Fibroblast of skin of left quadriceps (primary cell): ENCODE measurements at regions not wholly inside any gene's neighbourhood (a gene's known extent, or its start where the extent isn't known, plus 50 kb on each side); places are given as distances from the start of the nearest gene placed in this dataset.
"Not testable (repeated sequence)": the region's sequence is repeated elsewhere in the genome, so short reads cannot be mapped to it uniquely, and the experiment has no call there.

Source experiments
- DNase-seq, 2 experiments: peaks; one replicate each; pipeline ENCODE4 v3.0.0-alpha.2; 2013; ENCODE audit warnings: low read depth in 2 of 2

GRCh38 chr11:25515576-25515975 lies 816.4 kb upstream of the ANO3 start:
- no peak for DNase-seq

GRCh38 chr11:25520459-25520858 lies 811.5 kb upstream of the ANO3 start:
- no peak for DNase-seq

DNA sequence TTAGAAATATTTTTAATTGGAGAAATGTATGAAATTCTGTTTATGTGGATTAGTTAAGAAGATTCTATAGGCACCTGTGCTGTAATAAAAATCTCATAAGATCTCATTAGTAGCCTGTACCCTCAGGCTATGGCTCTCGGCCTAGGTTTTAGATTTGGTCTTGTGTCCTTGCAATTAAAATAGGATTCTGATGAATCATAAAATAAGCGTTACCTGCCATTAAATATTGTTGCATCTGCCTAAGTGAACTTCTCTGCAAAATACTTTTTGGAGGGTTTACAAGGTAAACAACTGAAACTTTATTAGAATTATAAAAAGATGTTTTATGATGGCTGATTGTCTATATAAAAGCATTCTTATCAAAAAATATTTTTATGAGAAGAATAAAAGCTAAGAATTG lies 804.1 kb upstream of the ANO3 start:
- no peak for DNase-seq

DNA sequence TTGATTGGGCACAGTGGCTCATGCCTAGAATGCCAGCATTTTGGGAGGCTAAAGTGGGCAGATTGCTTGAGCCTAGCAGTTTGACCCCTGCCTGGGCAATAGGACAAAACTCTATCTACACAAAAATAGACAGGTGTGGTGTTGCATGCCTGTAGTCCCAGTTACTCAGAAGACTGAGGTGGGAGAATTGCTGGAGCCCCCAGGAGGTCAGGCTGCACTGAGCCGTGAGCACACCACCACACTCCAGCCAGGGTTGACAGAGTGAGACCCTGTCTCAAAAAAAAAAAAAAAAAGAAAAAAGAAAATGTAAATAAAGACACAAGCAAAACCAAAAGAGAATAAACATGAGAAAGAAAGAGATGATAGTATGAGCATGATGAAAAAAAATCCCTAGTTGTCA lies 802.4 kb upstream of the ANO3 start:
- no peak for DNase-seq

- no peak for DNase-seq
These were observed 796.3 kb upstream of the ANO3 start for GRCh38 chr11:25535467-25536272.

DNA sequence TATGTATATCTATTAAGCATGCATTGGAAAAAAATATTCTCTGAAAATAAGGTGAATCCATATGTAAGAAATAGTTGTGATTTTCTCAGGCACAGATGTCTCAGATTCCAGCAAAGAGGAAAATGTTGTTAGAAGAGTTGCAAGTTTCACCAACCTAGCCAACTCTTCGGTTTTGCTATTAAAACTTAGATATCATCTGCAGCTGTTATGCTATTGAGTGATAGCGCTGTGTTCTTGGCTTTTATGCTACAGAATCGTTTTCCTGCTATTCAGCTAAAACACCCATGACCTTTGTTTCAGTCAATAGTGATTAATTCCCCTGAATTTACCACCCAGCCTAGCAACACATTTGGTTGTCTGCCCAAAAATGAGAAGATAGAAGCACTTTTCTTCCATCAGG lies 795.6 kb upstream of the ANO3 start:
- no peak for DNase-seq

GRCh38 chr11:25537393-25537792 lies 794.5 kb upstream of the ANO3 start:
- DNase-seq: no peak

GRCh38 chr11:25547292-25547691 lies 784.6 kb upstream of the ANO3 start:
- DNase-seq: no peak

DNA sequence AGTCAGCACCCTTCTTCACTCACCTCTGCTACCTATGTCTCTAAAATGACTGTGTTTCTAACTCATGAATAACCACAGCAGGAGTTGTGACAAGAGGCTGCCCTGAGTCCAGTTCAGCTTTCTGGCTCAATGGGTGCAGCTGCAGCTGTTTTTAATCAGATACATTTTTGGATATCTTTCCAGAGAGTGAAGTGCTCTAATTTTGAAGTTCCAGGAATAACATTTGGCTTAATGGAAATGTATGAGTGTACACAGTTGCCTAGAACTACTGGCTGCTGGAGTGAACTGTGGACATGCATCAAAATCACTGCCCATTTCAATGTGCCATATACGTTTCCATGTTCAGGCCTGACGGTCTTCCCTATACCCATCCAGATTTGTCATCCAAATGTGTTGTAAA lies 769.5 kb upstream of the ANO3 start:
- DNase-seq: no peak

- no peak for DNase-seq
These were observed 766.1 kb upstream of the ANO3 start for GRCh38 chr11:25565846-25566245.

DNA sequence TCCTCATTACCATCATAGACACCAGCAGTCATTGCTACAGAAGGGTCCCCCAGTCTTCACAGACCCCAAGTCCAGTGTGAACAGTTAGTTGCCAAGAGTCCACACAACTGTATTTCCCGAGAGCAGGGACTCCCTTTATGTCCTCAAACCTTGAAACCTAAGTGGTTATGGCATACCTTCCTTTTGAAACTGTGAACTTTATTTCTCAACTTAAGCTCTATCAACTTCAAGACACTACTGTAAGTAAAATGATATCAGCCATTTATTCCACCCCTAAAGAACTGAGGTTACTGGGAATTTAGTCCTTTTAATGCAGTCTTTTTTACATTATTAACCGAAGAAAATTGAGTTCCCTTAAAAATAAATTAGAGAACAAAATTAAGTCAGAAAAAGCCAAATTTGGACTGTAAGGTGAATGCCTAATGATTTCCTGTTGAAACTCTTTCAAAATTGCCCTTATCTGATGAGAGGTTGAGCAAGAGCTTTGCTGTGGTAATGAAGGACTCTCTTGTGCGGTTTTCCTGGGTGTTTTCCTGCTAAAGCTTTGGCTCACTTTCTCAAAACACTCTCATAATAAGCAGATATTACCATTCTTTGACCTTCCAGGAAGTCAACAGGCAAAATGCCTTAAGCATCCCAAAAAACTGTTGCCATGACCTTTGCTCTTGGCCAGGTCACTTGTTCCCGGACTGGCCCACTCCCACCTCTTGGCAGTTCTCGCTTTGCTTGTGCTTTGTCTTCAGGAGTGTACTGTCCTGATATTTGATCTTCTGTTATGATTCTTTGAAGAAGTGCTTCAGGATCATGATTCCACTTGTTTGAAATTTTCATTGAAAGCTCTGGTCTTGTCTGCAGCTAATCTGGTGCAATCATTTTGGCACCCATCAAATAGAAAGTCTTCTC lies 765.4 kb upstream of the ANO3 start:
- no peak for DNase-seq

GRCh38 chr11:25576320-25576719 lies 755.6 kb upstream of the ANO3 start:
- no peak for DNase-seq

DNA sequence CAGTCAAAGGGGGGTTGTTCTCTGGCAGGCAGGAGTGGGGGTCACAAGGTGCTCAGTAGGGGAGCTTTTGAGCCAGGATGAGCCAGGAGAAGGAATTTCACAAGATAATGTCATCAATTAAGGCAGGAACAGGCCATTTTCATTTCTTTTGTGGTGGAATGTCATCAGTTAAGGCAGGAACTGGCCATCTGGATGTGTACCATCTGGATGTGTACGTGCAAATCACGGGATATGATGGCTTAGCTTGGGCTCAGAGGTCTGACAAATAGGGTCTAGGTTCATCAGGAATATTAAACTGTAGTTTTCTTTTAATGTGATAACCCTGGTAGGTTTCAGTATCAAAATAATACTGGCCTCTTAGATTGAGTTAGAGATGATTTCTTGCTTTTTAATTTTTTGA lies 752.4 kb upstream of the ANO3 start:
- DNase-seq: not testable (repeated sequence)

DNA sequence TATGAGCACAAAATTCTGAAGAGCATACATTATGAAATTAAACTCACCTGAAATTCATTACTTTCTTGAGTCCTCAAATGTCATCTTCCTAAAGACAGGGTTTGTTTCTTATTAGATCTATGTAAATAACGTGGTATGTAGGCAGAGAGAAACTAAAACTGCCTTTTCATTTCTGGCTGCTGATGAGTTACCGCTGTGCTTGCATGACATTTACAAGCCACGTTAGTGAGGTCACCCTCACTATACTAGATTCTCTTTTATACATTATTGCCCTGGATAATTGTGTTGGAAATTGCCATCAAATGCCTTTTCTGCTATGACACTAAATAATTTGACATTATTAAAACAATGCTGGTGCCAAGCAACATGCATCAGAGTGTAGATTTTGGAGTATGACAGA lies 748.3 kb upstream of the ANO3 start:
- DNase-seq: no peak

DNA sequence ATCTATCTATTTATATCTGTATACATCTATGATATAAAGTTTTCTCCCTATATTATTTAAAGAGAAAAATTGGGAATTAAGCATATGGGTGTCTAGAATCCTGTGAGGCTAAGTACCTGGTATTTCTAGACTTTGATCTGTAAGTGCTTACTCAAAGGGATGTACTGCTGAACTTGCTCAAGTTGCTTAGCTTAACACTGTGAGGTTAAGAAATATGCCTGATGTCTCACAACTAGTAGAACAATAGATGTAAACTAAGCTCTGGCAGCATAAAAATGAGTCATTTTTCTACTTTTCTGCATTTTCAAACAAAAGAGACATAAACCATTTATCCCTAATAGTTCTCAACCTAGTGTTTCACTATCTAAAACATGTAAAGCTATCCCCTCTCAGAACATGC lies 744.4 kb upstream of the ANO3 start:
- DNase-seq: no peak

- DNase-seq: no peak
These were observed 738.7 kb upstream of the ANO3 start for GRCh38 chr11:25593221-25593620.

DNA sequence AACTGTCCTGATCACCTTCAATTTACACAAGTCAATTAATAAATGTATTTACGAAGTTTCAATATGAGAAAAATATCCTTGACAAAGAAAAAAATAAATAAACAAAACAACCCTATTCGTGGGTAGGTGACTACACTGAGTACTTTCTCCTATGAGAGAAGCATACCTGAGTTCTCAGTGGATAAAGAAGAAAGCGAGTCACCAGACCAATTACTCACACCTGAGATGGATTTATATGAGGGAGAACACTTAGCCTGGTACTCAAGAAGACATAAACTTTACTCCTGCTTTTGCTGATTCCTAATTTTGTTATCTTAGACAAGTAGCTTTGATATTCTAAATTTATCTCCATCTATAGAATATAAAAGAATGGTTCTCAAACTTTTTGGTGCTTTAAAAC lies 735.2 kb upstream of the ANO3 start:
- no peak for DNase-seq

DNA sequence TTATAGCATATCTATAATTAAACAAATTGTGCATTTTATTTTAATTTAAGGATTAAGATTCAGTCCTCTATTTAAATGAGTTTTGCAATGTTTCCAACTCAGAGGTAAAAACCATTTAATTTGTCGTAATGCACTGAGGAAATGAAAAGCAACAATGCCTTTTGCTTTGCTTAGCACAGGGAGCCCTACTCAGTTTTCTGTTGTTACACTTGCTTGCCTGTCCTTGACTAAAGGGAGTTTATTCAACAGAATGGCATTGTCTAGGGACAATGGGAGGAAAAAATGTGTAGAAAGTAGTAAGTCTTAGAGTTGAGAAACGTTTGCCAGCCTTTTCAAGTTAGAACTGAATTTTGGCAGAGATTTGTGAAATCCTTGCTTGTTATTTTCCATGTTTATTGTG lies 734.2 kb upstream of the ANO3 start:
- DNase-seq: no peak

- DNase-seq: no peak
These were observed 729.8 kb upstream of the ANO3 start for GRCh38 chr11:25602149-25602548.

DNA sequence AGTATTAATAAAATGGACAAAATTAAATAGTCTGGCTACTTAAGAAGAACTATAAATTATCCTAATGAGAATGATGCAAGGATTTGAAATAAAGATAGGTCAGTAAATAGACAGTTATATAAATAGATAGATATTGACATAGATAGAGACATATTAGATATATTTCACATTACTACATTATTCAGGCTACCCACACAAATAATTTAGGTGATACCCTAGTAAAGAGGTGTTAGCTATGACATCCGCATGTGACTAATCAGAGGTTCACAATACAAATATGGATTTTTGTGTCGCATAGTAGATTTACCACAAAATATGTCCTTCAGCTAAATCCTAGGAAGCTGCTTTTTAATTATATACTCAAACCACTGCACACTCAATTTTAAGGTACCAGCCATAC lies 729.0 kb upstream of the ANO3 start:
- no peak for DNase-seq

- DNase-seq: no peak
These were observed 719.1 kb upstream of the ANO3 start for GRCh38 chr11:25612806-25613205.

DNA sequence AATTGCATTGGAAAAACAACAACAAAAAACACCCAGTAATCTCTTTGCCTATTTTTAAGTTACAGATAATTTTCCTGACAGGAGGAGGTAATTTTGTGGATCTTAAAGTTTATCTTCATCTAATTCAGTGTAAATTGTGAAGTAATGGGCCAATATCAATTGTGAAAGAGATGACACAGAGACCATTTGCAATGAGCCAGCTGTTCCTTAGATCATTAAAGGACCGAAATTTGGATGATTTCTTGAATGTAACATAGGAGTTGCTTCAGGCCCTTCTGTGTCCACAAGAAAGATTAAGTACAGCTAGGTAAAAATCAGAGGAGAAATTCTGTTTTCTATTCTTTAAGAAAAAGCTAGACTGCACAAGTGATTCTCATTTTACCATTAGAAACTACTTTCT lies 718.5 kb upstream of the ANO3 start:
- no peak for DNase-seq

DNA sequence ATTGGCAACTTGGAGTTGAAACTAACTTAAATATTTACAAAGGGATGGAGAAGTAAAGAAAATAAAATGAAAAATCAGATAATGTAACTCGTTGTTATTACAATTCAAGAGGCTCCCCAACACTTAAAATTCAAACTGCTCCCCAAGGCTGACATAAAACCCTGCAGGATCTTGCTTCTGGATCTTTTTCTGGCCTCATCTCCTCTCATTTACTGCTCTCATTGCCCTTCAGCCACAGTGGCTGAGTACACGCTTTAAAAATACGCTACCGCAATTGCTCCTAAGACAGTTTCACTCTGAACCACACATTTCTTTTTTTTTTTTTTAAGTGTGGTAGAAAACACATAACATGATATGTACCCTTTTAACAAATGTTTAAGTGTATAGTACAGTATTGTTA lies 718.1 kb upstream of the ANO3 start:
- DNase-seq: no peak
